OCI-LY7 (cell line): ENCODE measurements at regions not wholly inside any gene's neighbourhood (a gene's known extent, or its start where the extent isn't known, plus 50 kb on each side); places are given as distances from the start of the nearest gene placed in this dataset.

Source experiments
- EZH2phosphoT487 ChIP-seq: fragments of 200-600 bp; sonication (generic); IDR thresholded peaks from 2 replicates; pipeline ENCODE4 v1.6.1; 2018; ENCODE audit warnings: low read depth, borderline replicate concordance, mild to moderate bottlenecking, mixed run types, antibody characterized with exemption, low read length, moderate library complexity, mixed read lengths
- TF ChIP-seq, protein P1 (sequence below): fragments of 200-600 bp; sonication (generic); conservative IDR thresholded peaks from 2 replicates; pipeline ENCODE4 v1.5.1; 2014; ENCODE audit warnings: mild to moderate bottlenecking, antibody characterized with exemption, low read length, moderate library complexity, mixed read lengths

DNA sequence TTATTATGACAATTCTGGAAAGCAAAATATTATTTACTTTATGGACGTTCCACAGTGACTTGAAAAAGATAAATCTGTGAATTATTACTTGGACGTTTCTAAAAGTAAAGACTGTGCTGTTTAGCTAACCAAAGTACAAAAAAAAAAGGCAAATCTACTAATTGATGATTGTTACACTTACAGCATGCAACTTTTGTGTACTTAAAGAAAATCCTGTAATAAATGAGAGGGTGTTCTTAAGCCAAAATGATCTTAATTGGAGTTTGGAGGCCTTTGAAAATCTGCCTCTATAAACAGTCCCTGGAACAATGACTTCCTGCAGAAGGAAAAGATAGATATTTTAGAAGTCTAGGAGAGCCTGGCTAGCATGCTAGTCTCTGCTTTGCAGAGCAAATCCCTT lies 434.0 kb upstream of the SYT1 start:
- TF ChIP-seq, protein P1, sequence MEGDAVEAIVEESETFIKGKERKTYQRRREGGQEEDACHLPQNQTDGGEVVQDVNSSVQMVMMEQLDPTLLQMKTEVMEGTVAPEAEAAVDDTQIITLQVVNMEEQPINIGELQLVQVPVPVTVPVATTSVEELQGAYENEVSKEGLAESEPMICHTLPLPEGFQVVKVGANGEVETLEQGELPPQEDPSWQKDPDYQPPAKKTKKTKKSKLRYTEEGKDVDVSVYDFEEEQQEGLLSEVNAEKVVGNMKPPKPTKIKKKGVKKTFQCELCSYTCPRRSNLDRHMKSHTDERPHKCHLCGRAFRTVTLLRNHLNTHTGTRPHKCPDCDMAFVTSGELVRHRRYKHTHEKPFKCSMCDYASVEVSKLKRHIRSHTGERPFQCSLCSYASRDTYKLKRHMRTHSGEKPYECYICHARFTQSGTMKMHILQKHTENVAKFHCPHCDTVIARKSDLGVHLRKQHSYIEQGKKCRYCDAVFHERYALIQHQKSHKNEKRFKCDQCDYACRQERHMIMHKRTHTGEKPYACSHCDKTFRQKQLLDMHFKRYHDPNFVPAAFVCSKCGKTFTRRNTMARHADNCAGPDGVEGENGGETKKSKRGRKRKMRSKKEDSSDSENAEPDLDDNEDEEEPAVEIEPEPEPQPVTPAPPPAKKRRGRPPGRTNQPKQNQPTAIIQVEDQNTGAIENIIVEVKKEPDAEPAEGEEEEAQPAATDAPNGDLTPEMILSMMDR, result no peak
- no peak for TF ChIP-seq EZH2phosphoT487
